IMR-90 (cell line): ENCODE measurements at regions not wholly inside any gene's neighbourhood (a gene's known extent, or its start where the extent isn't known, plus 50 kb on each side); places are given as distances from the start of the nearest gene placed in this dataset.

ENCODE experiments used
- BHLHE40 ChIP-seq: fragments of 150-350 bp; IDR thresholded peaks from 2 replicates; pipeline ENCODE4 v1.6.1; 2016; ENCODE audit warnings: mild to moderate bottlenecking, low read depth, low read length
- ELK1 ChIP-seq: fragments of 150-350 bp; IDR thresholded peaks from 2 replicates; pipeline ENCODE4 v1.6.1; 2016; ENCODE audit warnings: low read depth, mild to moderate bottlenecking, low read length, moderate library complexity, borderline replicate concordance
- MAFK ChIP-seq: IDR thresholded peaks from 2 replicates; pipeline ENCODE4 v1.6.1; 2012; ENCODE audit warnings: low read depth, low read length, improper control_type of control experiment
- MAZ ChIP-seq: IDR thresholded peaks from 2 replicates; pipeline ENCODE4 v1.6.1; 2012; ENCODE audit warnings: low read depth, mild to moderate bottlenecking, low read length, improper control_type of control experiment, moderate library complexity, borderline replicate concordance
- MXI1 ChIP-seq: IDR thresholded peaks from 2 replicates; pipeline ENCODE4 v1.6.1; 2012; ENCODE audit warnings: low read depth, mild to moderate bottlenecking, low read length, moderate library complexity, borderline replicate concordance
- POLR2A ChIP-seq: IDR thresholded peaks from 2 replicates; pipeline ENCODE4 v1.6.1; 2012; ENCODE audit warnings: mild to moderate bottlenecking, low read depth, low read length
- RAD21 ChIP-seq: IDR thresholded peaks from 2 replicates; pipeline ENCODE4 v1.6.1; 2012; ENCODE audit warnings: low read length, improper control_type of control experiment
- RCOR1 ChIP-seq: IDR thresholded peaks from 2 replicates; pipeline ENCODE4 v1.6.1; 2012; ENCODE audit warnings: mild to moderate bottlenecking, low read length, improper control_type of control experiment; ENCODE audit not compliant: insufficient replicate concordance
- RFX5 ChIP-seq: IDR thresholded peaks from 2 replicates; pipeline ENCODE4 v1.8.0; 2012; ENCODE audit warnings: low read depth, mild to moderate bottlenecking, low read length, moderate library complexity
- SMC3 ChIP-seq: fragments of 150-350 bp; IDR thresholded peaks from 2 replicates; pipeline ENCODE4 v1.6.1; 2016; ENCODE audit warnings: low read depth, mild to moderate bottlenecking, antibody characterized with exemption, low read length, moderate library complexity
- TF ChIP-seq, protein P1 (sequence below): conservative IDR thresholded peaks from 2 replicates; pipeline ENCODE4 v1.5.1; 2012; ENCODE audit warnings: mild to moderate bottlenecking, low read depth, low read length, improper control_type of control experiment
- TF ChIP-seq, protein P2 (sequence below): fragments of 150-350 bp; IDR thresholded peaks from 2 replicates; pipeline ENCODE4 v1.6.1; 2017; ENCODE audit warnings: mild to moderate bottlenecking, antibody characterized with exemption, low read length, low read depth

GRCh38 chr1:143748906-143749305 is 222.9 kb downstream of the FAM72C start:
- TF ChIP-seq, protein P1, sequence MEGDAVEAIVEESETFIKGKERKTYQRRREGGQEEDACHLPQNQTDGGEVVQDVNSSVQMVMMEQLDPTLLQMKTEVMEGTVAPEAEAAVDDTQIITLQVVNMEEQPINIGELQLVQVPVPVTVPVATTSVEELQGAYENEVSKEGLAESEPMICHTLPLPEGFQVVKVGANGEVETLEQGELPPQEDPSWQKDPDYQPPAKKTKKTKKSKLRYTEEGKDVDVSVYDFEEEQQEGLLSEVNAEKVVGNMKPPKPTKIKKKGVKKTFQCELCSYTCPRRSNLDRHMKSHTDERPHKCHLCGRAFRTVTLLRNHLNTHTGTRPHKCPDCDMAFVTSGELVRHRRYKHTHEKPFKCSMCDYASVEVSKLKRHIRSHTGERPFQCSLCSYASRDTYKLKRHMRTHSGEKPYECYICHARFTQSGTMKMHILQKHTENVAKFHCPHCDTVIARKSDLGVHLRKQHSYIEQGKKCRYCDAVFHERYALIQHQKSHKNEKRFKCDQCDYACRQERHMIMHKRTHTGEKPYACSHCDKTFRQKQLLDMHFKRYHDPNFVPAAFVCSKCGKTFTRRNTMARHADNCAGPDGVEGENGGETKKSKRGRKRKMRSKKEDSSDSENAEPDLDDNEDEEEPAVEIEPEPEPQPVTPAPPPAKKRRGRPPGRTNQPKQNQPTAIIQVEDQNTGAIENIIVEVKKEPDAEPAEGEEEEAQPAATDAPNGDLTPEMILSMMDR: no peak
- TF ChIP-seq POLR2A (no peak), RFX5 (no peak), RCOR1 (no peak), BHLHE40 (no peak), MXI1 (no peak), MAZ (no peak), ELK1 (no peak), RAD21 (no peak), MAFK (no peak), SMC3 (no peak)
- TF ChIP-seq, protein P2, sequence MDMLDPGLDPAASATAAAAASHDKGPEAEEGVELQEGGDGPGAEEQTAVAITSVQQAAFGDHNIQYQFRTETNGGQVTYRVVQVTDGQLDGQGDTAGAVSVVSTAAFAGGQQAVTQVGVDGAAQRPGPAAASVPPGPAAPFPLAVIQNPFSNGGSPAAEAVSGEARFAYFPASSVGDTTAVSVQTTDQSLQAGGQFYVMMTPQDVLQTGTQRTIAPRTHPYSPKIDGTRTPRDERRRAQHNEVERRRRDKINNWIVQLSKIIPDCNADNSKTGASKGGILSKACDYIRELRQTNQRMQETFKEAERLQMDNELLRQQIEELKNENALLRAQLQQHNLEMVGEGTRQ: no peak
